ENCODE measurements at regions not wholly inside any gene's neighbourhood (a gene's known extent, or its start where the extent isn't known, plus 50 kb on each side); places are given as distances from the start of the nearest gene placed in this dataset.

DNA sequence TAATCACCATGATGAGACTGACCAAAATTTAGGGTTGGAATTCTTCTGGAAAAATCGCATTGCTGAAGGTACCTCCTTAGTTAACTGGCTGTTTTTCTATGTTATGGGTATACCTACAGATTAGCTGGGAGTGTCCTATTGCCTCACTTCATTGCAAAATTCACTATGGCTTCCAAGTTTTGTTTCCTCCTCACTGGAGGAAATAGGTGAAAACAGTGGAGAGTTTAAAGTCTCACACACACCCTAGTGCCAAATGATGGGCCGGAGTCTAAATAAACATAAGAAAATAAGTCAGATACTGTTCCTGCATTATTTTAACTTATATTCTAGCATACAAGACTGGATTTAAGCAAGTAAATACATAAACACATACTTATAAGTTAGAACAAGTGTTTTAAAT, 98.2 kb downstream of the AHR start:
- Histone ChIP-seq H3K36me3 (ENCODE audit: low read depth, low read length) (no peaks in the 10 kb centered on the region; the same call in 1 of the 2 replicates), H3F3A (ENCODE audit: low read length, unreplicated experiment) (no peaks in the 10 kb centered on the region), H3K79me2 (ENCODE audit: low read length) (no peaks in the 10 kb centered on the region), H4K20me1 (ENCODE audit: low read length) (no peaks in the 10 kb centered on the region), H3K4me3 (ENCODE audit: low read length) (no peak overlapping the region), H2AFZ (ENCODE audit: low read length) (no peak overlapping the region), H3K4me1 (ENCODE audit: insufficient read depth, low read length) (no peaks in the 10 kb centered on the region), H3K9ac (ENCODE audit: low read length) (no peak overlapping the region), H3K9me3 (ENCODE audit: low read length) (no peaks in the 10 kb centered on the region), H3K9me2 (replicated peaks; ENCODE audit: low read length) (no peaks in the 10 kb centered on the region), H3K4me2 (ENCODE audit: low read length) (no peak overlapping the region), H3K27me3 (ENCODE audit: low read length) (no peaks in the 10 kb centered on the region), H3K27ac (ENCODE audit: low read length) (no peak overlapping the region)
- no TSS peak for BruUV-seq (replicated peaks)
- ChIA-PET POLR2A (ENCODE audit: unreplicated experiment) (no interaction called here), CTCF (no interaction called here)
- intact Hi-C loops (cut with micrococcal nuclease) = no loop called here
- no peak for TF ChIP-seq EZH2 (IDR thresholded peaks at IDR 0.05; ENCODE audit: low read length, unreplicated experiment)
- TF ChIP-seq, protein P1, sequence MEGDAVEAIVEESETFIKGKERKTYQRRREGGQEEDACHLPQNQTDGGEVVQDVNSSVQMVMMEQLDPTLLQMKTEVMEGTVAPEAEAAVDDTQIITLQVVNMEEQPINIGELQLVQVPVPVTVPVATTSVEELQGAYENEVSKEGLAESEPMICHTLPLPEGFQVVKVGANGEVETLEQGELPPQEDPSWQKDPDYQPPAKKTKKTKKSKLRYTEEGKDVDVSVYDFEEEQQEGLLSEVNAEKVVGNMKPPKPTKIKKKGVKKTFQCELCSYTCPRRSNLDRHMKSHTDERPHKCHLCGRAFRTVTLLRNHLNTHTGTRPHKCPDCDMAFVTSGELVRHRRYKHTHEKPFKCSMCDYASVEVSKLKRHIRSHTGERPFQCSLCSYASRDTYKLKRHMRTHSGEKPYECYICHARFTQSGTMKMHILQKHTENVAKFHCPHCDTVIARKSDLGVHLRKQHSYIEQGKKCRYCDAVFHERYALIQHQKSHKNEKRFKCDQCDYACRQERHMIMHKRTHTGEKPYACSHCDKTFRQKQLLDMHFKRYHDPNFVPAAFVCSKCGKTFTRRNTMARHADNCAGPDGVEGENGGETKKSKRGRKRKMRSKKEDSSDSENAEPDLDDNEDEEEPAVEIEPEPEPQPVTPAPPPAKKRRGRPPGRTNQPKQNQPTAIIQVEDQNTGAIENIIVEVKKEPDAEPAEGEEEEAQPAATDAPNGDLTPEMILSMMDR (conservative IDR thresholded peaks at IDR 0.05; ENCODE audit: low read depth, low read length) = no peak
- DNase-seq (no peak), ATAC-seq (no peak)

DNA sequence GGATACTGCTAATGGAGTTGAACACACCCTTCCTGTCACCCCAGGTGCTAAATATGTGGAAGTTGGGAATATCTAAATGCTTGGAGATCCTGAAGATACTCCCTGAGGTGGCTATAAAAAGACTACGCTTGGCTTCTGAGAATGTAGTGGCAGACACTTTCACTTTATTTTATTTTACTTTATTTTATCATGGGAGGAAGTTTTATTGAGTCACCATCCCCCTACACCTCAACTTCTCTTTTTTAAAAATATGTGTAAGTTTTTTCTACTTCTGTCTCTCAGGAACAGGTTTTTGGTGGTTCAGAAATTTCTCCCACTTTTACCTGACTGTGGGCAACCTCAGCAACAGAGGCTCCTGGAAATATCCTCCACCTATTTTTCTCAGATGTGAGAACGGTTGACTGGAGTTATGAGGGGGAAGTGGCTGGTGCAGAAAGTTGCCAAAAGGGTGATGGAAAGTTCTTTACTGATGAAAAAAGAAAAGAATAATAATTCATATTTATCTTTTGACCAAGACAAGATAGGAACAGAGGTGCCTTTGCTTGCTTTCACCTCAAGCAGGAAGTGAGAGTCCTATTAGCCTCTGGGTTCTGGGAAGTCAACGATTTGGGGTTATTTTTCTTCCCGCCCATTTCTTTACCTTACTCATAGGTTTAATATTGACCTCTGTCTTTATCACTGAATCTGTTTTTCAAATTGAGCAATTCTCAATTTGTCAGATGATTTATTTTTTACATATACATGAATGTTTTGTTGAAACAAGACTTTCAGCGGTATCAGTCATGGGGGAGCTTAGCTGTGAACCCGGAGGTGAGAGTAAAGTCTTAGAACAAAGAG, 103.6 kb downstream of the AHR start:
- intact Hi-C loops (cut with micrococcal nuclease) = no loop called here
- H2AFZ ChIP-seq (ENCODE audit: low read length) = no peak overlapping the region
- ATAC-seq = no peak

More for the DNA sequence above, 103.6 kb downstream of the AHR start:
- Histone ChIP-seq H3K4me2 (ENCODE audit: low read length) (no peak overlapping the region), H3K27me3 (ENCODE audit: low read length) (no peaks in the 10 kb centered on the region), H3K9ac (ENCODE audit: low read length) (no peak overlapping the region), H3K79me2 (ENCODE audit: low read length) (no peaks in the 10 kb centered on the region), H3K4me3 (ENCODE audit: low read length) (no peak overlapping the region), H3F3A (ENCODE audit: low read length, unreplicated experiment) (no peaks in the 10 kb centered on the region), H3K36me3 (ENCODE audit: low read depth, low read length) (no peaks in the 10 kb centered on the region), H3K27ac (ENCODE audit: low read length) (no peak overlapping the region), H3K9me2 (replicated peaks; ENCODE audit: low read length) (no peaks in the 10 kb centered on the region), H3K9me3 (ENCODE audit: low read length) (no peaks in the 10 kb centered on the region), H3K4me1 (ENCODE audit: insufficient read depth, low read length) (peaks cover 15% of the 10 kb centered on the region), H4K20me1 (ENCODE audit: low read length) (no peaks in the 10 kb centered on the region)
- CTCF ChIA-PET = no interaction called here
- TF ChIP-seq, protein P1 (conservative IDR thresholded peaks at IDR 0.05; ENCODE audit: low read depth, low read length) = no peak
- TF ChIP-seq EZH2phosphoT487 (IDR thresholded peaks at IDR 0.05; ENCODE audit: borderline replicate concordance, low read length) (no peak), EZH2 (IDR thresholded peaks at IDR 0.05; ENCODE audit: low read length, unreplicated experiment) (no peak)
- DNase-seq = no peak
- BruUV-seq (replicated peaks) = no TSS peak
- POLR2A ChIA-PET (ENCODE audit: unreplicated experiment) = no interaction called here

Measured in PC-3 (cell line).